ENCODE measurements at regions not wholly inside any gene's neighbourhood (a gene's known extent, or its start where the extent isn't known, plus 50 kb on each side); places are given as distances from the start of the nearest gene placed in this dataset.

GRCh38 chrX:117376460-117376859 is 740.1 kb downstream of the KLHL13 start:
- no peak overlapping the region for H3K27ac ChIP-seq (ENCODE audit: low read depth in 1 of 2, low read length in 2 of 2)
- H3K9ac ChIP-seq (ENCODE audit: low read depth in 1 of 2, low read length in 2 of 2), result no peak overlapping the region
- peaks cover 0 to 4% (median 1%) of the 10 kb centered on the region in 4 donors for H3K4me1 ChIP-seq (ENCODE audit: control insufficient read depth in 4 of 4, insufficient read depth in 4 of 4, low read length in 3 of 4)
- TF ChIP-seq HNF4G (IDR thresholded peaks at IDR 0.05), result no peak
- TF ChIP-seq RXRA (IDR thresholded peaks at IDR 0.05), result peak; percentile 44 to 69
- peak; percentile 22 for TF ChIP-seq SP1 (IDR thresholded peaks at IDR 0.05)
- TF ChIP-seq JUND (IDR thresholded peaks at IDR 0.05), result peak; percentile 92 to 96
- TF ChIP-seq GABPA (IDR thresholded peaks at IDR 0.05 in 1 of 2, conservative IDR thresholded peaks at IDR 0.05 in 1 of 2), result no peak
- TF ChIP-seq, protein P1, sequence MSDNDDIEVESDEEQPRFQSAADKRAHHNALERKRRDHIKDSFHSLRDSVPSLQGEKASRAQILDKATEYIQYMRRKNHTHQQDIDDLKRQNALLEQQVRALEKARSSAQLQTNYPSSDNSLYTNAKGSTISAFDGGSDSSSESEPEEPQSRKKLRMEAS (IDR thresholded peaks at IDR 0.05), result no peak
- TF ChIP-seq NR2F2 (IDR thresholded peaks at IDR 0.05), result no peak
- no peak for TF ChIP-seq YY1 (IDR thresholded peaks at IDR 0.05)
- peak; percentile 76 for TF ChIP-seq FOXA1 (IDR thresholded peaks at IDR 0.05)
- peak; percentile 81 for TF ChIP-seq FOXA2 (IDR thresholded peaks at IDR 0.05)
- peak; percentile 52 to 79 for TF ChIP-seq HNF4A (conservative IDR thresholded peaks at IDR 0.05)
- peak in 1 of 2 donors; percentile 13 for TF ChIP-seq RAD21 (IDR thresholded peaks at IDR 0.05)
- no peak for TF ChIP-seq TAF1 (conservative IDR thresholded peaks at IDR 0.05)
- TF ChIP-seq, protein P2, sequence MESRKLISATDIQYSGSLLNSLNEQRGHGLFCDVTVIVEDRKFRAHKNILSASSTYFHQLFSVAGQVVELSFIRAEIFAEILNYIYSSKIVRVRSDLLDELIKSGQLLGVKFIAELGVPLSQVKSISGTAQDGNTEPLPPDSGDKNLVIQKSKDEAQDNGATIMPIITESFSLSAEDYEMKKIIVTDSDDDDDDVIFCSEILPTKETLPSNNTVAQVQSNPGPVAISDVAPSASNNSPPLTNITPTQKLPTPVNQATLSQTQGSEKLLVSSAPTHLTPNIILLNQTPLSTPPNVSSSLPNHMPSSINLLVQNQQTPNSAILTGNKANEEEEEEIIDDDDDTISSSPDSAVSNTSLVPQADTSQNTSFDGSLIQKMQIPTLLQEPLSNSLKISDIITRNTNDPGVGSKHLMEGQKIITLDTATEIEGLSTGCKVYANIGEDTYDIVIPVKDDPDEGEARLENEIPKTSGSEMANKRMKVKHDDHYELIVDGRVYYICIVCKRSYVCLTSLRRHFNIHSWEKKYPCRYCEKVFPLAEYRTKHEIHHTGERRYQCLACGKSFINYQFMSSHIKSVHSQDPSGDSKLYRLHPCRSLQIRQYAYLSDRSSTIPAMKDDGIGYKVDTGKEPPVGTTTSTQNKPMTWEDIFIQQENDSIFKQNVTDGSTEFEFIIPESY (IDR thresholded peaks at IDR 0.05), result no peak
- peak in 1 of 2 donors; percentile 62 for TF ChIP-seq EGR1 (IDR thresholded peaks at IDR 0.05; ENCODE audit: low read depth in 2 of 2)
- TF ChIP-seq, protein P3, sequence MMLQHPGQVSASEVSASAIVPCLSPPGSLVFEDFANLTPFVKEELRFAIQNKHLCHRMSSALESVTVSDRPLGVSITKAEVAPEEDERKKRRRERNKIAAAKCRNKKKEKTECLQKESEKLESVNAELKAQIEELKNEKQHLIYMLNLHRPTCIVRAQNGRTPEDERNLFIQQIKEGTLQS (IDR thresholded peaks at IDR 0.05), result peak; percentile 89
- no peak for TF ChIP-seq CTCF (IDR thresholded peaks at IDR 0.05; ENCODE audit: low read depth, low read length, missing input control)
- TF ChIP-seq REST (IDR thresholded peaks at IDR 0.05), result no peak
- no peaks in the 10 kb centered on the region for H3K9me3 ChIP-seq (ENCODE audit: control insufficient read depth in 4 of 4, low read length in 3 of 4)
- no peak overlapping the region for H3K4me3 ChIP-seq (ENCODE audit: low read depth in 1 of 3, low read length in 3 of 3)
- no peaks in the 10 kb centered on the region for H3K36me3 ChIP-seq (ENCODE audit: control insufficient read depth in 4 of 4, insufficient read depth in 3 of 4, low read depth in 1 of 4, low read length in 3 of 4)
- no peak for DNase-seq (ENCODE audit: low spot score)
- H3K27me3 ChIP-seq (ENCODE audit: control insufficient read depth in 4 of 4, insufficient read depth in 4 of 4, low read length in 3 of 4), result no peaks in the 10 kb centered on the region
